Astrocyte of the hippocampus (primary cell): ENCODE measurements at regions not wholly inside any gene's neighbourhood (a gene's known extent, or its start where the extent isn't known, plus 50 kb on each side); places are given as distances from the start of the nearest gene placed in this dataset.

Source experiments
- DNase-seq: peaks from one replicate; pipeline ENCODE4 v3.0.0; 2011; ENCODE audit warnings: low read depth, low spot score

DNA sequence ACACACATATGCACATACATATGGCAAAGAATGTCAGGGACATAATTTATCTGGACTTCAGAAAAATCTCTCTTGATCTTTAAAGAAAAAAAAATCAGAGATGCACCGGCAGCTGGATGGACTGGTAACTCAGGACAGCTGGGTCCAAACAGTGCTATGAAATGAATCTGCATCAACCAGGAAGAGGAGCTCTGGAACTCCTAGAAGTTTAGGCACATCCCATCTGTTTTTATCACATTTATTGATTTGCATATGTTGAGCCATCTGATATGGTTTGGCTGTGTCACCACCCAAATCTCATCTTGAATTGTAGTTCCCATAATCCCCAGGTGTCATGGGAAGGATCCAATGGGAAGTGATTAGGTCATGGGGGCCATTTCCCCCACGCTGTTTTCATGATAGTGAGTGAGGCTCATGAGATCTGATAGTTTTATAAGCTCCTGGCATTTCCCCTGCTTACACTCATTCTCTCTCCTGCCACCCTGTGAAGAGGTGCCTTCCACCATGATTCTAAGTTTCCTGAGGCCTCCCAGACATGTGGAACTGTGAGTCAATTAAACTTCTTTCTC lies 87.7 kb upstream of the AKIP1 start:
- DNase-seq: no peak

DNA sequence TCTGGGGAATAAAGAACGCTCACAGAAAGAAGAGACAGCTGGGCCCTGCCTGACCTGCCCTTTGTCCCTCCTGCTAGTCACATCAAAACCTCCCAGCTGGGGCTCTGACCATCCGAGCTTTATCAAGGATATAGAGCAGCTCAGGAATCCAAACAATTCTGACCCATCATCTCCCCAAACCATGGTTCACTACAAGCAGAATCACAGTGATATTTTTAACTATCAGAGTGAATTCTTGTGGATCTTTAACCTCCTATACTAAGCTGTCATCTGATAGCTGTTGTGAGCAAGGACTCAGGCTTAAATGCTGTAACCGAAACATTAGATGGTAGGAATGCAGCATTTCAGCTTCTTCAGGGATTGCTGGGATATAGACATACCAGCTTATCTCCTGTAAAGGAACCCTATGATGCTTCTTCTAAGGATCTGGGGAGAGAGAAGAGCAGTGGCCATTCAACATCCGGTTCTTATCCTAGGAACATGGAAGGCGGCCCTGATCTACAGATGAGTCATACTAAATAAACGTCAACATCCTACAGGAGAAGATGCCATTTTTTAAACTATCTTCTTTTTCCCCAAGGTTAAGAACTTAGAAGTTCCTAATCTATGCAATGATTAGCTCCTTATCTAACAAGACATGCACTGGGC lies 84.7 kb upstream of the AKIP1 start:
- peak; percentile 42 for DNase-seq

DNA sequence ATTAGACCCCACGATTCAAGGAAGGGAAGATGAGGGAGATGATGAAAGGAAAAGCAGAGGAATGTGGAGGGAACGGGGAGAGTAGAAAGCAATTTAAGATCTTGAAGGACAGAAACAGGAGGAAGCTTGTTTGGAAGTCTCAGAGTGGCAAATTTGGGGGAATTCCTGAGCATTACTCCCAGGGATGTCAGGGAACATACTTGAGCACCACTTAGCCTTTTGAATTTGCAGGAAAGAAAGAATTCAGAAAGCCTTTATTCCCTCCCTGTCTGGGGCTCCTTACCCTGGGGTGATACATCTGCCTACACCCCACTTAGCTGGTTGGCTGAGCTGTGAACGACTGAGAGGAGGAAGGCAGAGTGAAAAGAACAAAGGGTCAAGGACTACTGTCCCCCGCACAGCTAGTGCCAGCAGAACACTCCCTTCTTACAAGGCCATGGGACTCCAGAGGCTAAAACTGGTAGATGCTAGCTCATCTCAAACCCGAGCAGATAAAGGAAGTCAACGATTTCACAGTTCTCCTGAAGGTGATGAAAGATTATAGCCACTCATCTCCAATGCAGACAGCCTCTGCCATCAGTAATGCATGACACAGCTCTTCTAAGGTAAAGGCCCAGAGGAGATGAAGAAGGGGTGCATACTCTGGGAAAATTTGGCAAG lies 84.0 kb upstream of the AKIP1 start:
- no peak for DNase-seq

DNA sequence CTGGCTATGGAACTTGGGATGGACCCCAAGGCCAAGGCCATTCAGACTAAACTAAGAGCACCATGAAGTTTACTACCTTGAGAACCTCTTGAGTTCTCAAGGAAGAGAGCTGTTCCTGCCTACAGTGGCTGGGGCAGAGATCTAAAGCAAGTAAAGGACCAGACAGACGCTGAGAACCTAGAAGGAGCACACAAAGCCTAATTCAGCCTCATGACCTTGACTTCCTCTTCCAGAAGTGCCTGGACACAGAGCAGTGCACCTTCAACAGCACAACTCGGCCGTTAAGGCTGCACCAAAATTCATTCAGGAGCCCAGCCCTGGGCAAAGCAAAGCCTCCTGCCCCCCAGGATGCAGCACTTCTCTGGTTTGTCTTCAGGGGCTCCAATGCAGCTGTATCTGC lies 82.9 kb upstream of the AKIP1 start:
- no peak for DNase-seq

DNA sequence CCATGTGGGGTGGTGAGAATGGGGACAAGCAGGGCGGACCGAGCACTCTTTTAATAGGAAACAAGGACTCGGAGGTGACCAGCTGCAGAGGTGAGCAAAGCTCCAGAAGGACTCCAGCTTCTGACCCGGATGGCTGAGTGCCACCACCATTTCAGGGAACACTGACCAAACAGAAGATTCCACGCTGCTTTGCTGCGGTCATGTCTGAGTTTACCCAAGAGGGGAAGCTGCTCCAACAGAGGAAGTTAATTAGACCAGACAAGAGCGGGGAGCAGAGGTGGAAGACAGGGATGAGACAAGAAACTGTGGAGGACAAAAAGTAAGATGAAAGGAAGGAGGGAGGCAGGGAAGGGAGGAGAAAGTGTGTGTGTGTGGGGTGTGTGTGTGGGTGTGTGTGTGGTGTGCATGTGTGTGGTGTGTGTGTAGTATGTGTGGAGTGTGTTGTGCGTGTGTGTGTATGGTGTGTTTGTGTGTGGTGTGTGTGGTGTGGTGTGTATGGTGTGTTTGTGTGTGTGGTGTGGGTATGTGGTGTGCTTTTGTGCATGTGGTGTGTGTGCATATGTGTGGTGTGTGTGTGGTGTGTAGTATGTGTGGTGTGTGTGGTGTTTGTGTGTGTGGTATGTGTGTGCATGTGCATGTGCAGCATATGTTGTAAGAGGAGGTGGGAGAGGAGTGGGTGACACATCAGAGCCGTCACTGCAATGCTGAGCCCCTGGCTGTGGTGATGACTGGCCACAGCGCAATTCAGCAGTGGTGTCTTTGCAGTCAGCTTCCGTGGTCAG lies 82.2 kb upstream of the AKIP1 start:
- DNase-seq: peak; percentile 45

DNA sequence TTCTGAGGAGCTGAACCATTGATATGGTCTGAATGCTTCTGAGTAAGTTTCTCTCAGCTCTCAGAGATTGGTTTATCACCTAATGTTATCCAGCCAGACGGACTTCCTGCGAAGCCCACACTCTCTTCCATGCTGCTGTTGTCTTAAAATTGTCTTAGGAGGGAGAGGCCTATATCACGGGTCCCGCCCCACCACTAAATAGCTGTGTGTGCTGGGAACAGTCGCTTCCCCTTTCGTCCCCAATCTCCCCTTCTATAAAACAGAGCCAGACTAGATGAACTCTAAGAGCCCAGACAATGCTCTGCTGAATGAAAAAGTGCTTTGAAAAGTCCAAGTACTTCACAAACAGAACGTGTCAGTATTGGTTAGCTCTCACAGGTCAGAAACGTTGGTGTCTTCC lies 81.4 kb upstream of the AKIP1 start:
- no peak for DNase-seq

DNA sequence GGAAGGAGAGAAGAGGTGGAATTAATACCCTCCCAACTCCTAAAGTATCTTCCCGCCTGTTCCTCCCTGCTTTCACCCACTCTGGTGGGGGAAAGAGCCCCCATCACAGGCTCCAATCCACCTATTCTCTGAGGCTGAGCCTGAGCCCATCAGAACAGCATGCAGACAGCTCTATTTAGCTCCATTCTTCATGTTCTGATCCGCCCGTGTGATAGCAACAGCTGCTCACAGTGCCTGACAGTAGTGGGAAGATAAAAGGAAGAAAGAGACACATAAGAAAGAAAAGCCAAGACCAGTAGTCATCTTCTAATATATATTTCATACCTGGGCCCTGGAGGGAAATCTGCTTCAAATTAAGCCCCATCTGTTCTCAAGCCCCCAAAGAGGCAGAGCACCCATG lies 80.3 kb upstream of the AKIP1 start:
- DNase-seq: no peak

DNA sequence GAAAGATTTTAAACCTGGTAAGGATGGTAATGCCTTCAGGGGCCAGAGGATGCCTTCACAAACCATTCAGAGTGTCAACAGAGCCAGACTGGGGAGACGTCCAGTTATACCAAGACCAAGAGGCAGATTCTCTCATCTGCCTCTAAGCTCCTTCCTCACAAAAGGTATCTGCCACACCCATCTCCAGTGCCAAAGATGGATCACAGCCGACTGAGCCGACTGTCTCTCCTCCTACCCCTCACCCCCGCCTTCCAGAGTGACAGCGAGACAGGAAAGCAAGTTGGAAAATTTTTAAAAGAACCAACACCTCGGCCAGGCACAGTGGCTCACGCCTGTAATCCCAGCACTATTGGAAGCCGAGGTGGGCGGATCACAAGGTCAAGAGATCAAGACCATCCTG lies 79.1 kb upstream of the AKIP1 start:
- no peak for DNase-seq

DNA sequence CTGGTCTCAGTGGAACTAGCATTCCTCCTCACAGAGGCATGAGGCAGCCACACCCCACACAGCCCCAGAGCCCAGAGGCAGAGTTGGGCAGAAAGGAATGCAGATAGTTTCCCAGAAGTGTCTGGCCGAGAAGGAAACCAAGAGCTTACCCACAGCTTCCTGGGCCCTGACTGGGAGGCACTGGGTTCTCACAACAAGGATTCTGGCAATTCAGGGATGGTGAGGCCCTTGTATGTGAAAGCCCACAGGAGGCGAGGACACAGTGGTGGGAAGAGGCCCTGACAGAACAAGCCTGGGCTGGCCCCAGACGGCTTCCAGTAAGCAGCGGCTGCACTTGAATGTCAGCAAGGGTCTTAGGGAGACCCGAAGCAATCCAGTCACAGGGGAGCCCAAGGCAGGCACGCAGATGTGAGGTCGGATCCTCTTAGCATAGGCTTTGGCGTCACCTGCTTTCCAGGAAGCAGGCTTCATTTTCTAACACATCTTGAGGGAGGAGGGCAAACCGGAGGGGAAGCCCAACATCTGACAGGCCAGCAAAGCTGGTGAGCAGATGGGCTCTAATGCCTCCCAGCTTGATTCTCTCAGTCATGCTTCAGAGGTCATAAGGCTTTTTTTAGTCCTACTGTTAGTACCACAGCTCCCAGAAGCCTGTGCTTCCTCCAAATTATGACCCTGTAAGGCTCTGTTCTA lies 78.3 kb upstream of the AKIP1 start:
- peak; percentile 91 for DNase-seq

DNA sequence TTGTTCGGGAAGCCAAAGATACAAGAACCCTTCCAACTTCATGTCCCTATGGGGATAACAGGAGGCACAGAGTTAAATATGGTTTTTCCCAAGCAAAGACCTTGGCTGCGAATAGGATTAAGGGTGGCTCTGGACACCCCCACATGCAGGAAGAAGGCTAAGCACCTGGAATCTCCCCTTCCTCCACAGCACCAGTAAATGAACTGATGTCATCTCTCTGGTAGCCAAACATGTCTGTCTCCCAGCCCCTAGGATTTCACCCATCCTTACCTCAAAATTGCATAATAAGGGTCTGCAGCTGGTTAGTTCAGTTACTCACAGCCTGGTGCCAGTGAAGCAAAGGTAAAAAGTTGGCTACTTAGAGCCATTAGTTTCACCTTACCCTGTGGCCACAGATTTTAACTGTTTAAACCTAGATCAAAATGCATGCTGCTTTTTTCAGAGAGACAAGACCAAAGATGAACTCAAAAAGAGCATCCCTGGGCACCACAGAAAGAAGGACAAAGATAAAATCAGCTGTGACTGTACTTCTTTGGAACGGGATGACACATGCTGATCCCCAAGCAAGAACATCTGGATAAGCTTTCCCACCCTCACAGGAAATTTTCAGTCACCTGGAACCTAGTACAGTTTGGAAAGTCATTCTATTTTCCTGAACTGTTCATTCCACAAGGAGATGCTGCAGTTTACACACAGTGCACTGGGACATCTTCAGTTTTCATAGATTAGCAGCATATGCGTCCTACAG lies 77.2 kb upstream of the AKIP1 start:
- DNase-seq: peak; percentile 82

DNA sequence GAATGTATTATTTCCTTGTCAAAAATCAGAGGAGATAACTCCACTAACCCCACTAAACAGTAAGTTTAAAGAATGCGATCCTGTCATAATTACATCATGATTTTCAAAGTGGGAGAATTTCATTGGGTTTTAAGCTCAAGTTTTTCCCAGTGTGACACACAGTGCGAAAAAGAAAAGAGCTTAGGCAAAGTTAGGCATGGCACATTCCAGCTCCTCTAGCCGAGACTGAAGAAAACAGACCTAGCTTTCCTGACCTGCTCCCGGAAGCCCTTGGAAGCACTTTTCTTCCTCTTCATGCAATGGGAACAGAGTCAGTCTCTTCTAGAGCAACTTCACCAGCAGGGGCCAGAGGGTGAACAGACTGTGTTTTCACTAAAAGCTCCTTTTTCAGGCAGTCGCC lies 76.6 kb upstream of the AKIP1 start:
- no peak for DNase-seq

DNA sequence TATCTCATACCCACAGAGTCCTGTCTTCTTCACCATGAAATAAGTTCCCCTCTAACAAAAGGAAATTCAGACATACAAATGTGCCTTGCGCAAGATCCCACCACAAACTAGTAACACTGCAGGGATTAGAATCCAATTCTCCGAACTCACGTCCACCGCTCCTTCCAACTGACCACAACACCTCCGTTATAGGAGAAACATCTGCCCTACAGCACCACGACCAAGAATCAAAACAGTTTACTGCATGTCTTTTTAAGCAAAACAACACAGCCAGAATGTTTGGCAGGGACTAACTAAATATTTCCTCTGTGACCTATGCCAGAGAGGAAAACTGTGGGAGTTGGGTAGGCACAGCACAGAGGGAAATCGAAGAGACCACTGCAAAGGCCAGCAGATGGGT lies 72.7 kb upstream of the AKIP1 start:
- peak; percentile 74 for DNase-seq

DNA sequence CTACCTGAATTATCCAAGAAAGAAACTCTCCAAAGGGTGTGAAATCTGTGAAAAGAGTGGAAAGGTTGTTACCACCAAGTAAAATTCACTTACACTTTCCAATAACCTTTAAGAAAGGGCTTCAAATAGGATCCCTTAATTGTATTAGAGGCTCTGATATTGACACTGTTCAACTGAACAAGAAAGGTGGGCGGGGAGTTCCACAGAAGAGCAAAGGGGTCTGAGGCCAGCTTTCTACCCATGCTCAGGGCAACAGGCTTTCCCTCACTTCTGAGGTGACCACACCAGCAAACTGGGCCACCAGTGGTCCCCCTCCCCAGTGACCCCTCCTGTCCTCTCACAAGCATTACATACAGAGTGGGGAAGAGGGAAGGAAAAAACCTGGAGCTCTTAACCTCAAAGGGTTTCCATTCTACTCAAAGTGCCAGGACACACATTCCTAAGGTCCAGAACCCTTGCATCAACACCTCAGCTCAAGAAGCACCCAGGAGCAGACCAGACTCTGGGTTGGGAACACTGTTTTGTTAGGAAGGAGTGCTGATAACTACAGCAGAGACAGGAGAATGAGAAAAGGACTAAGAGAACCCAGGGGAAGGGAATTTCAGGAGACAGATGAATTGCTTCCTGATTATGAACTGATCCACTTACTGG lies 71.6 kb upstream of the AKIP1 start:
- no peak for DNase-seq

DNA sequence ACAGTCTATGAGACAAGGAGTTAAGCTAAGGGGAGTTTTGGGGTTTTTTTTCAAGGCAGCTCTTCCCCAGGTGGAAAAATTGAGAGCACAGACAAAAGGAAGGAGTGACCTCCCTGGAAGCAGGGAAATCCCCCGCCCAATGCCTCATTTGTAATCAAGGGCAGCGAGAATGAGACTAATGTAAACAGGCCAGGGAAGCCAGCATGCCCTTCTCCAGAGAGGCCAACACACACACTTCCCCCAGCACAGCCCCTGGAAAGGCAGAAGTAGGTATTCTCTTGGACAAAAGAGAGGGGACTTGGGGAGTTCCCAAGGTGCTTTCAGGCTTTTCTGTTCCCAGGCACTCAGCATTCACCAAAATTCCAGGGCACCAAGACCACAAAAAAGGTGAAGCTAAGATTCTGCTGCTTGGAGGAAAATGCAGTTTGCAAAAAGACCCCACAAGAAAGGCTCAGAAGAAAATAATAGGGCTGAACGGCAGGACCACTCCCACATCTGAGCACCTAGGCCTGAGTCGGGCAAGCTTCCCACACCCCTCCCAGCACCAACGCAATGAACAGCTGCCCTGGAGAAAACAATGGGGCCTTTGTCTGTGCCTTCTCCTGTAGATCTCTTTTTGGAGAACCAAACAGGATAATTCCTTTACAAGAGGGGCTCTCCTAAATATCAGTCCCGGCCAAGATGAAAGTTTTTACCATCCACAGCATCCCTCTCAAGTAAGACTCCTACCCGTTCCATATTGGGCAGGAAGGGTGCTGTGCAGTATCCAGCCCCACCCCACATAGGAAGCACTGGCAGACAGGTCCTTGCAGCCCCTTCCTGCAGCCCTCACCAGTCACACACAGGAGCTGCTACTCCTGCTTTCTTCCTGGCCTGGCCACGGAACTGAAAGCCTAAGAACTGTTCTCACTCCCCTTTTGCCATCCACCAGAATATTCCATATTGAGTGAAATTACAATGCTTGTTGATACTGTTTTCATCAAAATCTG lies 70.7 kb upstream of the AKIP1 start:
- DNase-seq: peak; percentile 66

DNA sequence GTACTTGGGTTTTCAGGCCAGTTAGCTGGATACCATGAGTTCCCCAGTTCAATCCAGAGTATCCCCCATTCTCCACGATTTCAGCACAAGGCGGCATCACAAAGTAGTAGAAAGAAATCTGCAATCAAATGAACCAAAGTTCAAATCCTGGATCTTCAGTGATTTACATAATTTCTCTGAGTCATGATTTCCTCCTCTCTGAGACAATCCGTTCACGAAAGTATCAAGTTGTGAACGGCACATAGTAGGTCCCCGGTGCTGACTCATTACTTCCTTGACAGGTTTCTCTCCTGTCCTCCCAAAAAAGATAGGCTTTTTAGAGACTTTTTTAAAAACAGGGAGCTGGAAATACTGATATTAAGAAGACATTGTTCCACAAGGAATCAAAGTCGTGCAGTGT lies 69.1 kb upstream of the AKIP1 start:
- no peak for DNase-seq

DNA sequence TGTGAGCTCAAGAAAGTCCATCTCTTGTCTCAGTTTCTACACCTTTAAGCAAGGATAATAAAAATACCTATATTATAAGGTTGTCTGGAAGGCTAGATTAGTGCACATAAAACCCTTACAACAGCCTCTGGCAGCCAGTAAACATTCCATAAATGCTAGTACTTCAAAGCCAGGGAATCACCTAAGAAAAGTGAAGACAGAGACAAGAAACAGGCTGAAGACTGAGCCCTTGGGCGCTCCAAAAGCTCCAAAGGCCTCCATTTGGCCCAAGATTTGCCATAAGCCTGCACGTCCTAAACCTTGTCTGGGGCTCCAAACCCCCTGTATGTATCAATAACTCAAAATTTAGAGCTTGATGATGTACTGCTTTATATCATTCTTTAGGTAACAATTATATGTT lies 52.2 kb upstream of the AKIP1 start:
- no peak for DNase-seq
